CD4-positive, alpha-beta T cell treated with Interleukin-17A for 1 hour (primary cell): ENCODE measurements at regions not wholly inside any gene's neighbourhood (a gene's known extent, or its start where the extent isn't known, plus 50 kb on each side); places are given as distances from the start of the nearest gene placed in this dataset.
"Not testable (repeated sequence)": the region's sequence is repeated elsewhere in the genome, so short reads cannot be mapped to it uniquely, and the experiment has no call there.

ENCODE experiments used
- DNase-seq: peaks from one replicate; pipeline ENCODE4 v3.0.0-alpha.2; 2020

GRCh38 chr16:18263046-18263445 lies 73.5 kb downstream of the NPIPA8 start:
- DNase-seq, result not testable (repeated sequence)

- DNase-seq, result not testable (repeated sequence)
These were observed 74.7 kb downstream of the NPIPA8 start for GRCh38 chr16:18261848-18262247.

GRCh38 chr16:18259496-18260176 lies 76.9 kb downstream of the NPIPA8 start:
- DNase-seq, result not testable (repeated sequence)

GRCh38 chr16:18252943-18253342 lies 83.6 kb downstream of the NPIPA8 start:
- DNase-seq, result not testable (repeated sequence)

DNA sequence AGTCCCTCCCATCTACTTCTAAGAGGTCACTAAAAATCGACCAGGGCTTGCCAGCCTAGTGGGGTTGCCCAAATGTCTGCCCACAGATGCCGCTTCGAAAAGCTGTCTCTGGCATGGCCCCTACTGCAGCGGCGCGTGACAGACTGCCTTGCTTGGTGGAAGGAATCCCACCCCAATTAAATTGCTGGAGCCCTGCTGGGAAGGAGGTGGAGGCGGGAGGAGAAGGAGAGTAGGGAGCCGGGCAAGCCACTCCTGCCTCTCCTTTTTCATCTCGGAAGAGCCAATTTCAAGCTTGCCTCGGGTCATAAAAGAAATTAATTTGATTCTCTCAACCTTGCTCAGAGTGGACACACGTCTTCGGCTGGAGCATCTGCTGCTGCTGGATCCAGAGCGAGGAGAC lies 106.0 kb downstream of the NPIPA8 start:
- not testable (repeated sequence) for DNase-seq

DNA sequence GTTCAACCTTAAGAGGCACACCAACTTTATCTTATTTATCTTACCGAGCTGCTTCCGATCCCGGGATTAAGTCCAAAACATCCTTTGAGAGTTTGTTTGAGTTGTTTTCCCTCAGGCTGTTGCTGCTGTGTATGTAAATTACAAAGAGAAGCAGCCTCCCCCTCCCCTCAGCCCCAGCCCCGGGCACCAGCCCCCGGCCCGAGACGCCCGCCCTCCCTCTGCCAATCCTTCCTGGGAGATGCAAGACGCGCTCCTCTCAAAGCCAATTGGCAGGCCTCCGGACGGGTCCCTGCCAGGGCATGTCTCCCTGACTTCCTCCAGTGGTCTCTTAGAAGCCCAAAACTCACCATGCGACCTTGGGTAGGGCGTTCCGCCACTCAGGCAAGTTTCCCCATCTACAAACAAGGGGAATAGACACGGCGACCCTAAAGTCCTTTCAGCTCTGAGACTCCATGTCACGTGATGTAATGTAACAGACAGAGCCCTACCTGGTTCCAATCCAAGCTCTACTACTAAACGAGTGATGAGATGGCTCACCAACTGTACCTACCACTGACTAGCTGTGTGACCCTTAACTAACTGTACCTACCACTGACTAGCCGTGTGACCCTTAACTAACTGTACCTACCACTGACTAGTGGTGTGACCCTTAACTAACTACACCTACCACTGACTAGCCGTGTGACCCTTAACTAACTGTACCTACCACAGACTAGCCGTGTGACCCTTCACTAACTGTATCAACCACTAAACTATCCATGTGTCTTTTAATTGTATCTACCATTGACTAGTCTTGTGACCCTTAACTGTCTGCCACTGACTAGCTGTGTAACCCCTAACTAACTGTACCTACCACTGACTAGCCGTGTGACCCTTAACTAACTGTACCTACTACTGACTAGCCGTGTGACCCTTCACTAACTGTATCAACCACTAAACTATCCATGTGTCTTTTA lies 114.2 kb downstream of the NPIPA8 start:
- not testable (repeated sequence) for DNase-seq

DNA sequence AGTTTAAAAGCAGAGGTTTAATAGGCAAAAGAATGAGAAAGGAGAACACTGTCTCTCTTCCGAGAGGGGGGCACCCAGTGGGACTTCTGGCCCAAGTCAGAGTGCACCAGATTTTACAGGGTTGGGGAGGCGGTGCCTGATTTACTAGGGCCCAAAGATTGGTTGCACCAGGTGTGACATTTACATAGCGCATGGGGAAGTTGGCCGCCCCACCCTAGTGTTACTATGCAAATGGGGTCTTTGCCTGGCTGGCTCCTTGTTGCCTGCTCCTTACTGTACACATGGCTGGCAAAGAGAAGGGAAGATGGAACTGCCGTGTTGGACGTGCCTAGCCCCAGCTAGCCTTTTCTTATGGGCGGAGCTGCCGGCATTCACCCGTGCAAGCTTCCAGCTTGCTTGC lies 118.8 kb downstream of the NPIPA8 start:
- DNase-seq, result not testable (repeated sequence)

DNA sequence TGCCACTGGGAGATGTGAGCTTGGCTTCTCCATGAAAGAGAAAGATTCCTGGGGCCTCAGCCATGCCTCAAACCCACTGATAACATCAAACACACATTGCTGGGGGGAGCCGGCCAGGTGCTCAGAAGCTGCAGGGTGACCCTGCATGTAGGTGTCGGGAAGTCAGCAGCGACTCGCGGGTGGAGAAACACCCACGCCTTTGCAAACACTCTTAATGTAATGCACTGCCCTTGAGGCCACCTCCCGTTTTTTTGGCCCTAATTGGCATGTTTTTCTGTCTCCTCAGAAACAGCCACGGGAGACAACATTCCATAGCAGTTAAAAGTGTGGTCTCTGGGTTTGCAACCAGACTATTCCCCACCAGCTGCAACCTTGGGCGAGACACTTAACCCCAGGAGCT lies 119.7 kb downstream of the NPIPA8 start:
- DNase-seq, result not testable (repeated sequence)

DNA sequence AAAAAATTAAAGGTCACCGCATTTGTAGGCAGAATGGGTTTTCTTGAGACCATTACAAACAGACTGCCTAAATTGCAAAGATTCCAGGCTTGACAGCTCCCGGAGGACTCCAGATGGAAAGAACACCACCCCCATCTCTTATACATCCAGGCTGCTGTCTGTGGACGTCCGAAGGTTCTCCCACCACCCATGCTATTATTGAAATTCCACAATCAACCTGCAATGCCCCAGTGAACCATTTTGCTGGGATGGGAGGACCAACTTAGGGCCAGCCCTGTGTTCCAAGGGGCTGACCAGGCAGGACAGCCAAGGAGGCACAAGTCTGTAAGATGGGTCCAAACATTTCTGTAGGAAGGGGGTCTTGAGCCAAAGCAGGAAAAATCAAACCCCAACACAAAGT lies 122.7 kb downstream of the NPIPA8 start:
- DNase-seq, result not testable (repeated sequence)

DNA sequence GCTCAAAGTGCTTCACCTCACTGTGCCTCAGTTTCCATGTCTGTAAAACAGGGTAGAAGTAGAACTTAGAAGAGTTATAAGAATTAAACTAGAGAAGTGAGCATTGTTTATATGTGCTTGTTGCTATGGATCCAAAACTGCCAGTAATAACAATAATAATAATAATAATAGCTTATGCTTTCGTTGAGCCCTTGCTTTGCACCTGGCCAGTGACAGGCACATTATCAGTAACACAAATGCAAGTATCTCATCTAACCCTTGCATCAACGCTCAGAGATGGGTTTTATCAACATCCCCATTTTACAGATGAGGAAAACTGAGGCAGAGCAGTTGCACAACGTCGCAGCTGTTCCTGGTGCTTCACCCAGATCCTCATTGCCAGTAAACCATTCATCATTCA lies 125.0 kb downstream of the NPIPA8 start:
- DNase-seq, result not testable (repeated sequence)

GRCh38 chr16:18204786-18205185 lies 131.8 kb downstream of the NPIPA8 start:
- not testable (repeated sequence) for DNase-seq

DNA sequence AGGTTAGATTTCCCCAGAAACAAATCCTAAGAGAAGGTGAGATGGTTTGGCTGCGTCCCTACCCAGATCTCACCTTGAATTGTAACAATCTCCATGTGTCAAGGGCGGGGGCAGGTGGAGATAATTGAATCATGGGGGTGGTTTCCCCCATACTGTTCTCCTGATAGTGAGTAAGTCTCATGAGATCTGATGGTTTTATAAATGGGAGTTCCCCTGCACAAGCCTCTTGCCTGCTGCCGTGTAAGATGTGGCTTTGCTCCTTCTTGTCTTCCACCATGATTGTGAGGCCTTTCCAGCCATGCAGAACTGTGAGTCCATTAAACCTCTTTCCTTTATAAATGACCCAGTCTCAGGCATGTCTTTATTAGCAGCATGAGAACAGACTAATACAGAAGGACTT lies 132.2 kb downstream of the NPIPA8 start:
- not testable (repeated sequence) for DNase-seq

- not testable (repeated sequence) for DNase-seq
These were observed 135.0 kb downstream of the NPIPA8 start for GRCh38 chr16:18201511-18201910.

- DNase-seq, result not testable (repeated sequence)
These were observed 144.1 kb downstream of the NPIPA8 start for GRCh38 chr16:18192389-18192788.

DNA sequence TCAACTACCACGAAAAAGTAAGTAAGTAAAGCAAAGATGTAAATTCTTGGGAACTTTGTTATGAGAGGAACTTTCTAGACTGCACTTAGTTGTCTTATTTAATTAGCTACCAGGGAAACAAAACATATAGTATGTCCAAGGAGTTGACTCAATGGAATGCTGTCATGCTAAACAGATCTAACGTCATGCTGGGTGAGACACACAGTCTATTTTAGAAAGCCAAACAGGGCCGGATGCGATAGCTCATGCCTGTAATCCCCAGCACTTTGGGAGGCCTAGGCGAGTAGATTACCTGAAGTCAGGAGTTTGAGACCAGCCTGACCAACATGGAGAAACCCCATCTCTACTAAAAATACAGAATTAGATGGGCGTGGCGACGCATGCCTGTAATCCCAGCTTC lies 146.4 kb downstream of the NPIPA8 start:
- DNase-seq, result not testable (repeated sequence)

DNA sequence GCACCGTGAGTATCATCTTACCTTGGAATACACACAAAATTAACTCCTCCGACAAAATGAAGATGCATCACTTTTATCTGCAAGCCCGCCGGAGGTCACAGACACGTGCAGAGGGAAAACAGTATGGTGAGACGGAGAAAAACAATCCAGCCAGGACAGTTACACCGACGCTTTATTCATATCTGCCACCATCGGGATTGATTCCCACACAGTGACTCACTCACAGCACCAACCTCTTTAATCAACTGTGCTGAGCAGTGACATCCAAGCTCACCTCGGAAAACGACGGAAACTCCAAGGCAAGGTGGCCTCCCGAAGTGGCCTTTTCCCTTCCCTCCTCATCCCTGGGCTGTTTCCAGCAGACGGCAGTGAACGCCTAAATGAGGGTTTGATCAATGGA lies 151.8 kb downstream of the NPIPA8 start:
- not testable (repeated sequence) for DNase-seq

DNA sequence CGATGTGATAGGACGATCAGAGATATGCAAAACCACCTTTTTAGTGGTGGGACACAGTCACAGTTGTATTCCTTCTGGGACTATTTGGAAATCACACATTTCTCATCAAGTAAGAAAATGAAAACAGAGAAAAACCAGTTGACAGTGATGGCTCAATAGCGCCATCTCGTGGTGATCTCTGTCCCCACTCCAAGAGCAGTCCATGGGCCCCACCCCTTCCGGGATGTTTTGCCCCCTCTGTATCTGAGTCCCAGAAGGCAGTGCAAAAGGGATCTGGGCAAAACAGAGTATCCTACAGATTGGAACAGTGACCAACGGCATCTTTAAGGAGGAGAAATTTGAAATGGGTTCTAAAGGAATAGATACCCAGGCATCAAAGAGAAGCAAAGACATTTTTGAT lies 155.5 kb downstream of the NPIPA8 start:
- not testable (repeated sequence) for DNase-seq

DNA sequence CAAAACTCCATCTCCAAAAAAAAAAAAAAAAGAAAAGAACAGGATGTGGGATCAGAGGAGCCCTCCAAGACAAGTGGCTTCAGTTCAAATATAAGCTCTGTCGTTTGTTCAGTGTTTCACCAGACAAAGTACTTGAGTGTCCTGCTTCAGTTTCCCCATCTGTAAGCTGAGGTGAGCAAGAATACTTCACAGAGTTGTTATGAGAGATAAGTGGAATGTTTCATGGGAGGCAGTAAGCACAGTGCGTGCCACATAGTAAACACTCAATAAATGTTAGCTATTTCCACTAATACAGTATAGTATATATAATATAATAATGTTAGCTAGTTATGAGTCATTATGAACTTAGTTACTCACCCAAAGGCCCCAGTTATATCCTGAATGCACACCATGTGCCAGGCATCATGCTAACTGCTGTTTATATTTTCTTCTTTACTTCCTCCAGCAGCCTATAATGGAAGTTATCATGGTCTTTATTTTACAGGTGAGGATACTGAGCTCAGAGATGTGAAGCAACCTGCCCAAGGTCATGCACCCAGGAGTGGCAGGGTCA lies 162.5 kb downstream of the NPIPA8 start:
- DNase-seq, result not testable (repeated sequence)

DNA sequence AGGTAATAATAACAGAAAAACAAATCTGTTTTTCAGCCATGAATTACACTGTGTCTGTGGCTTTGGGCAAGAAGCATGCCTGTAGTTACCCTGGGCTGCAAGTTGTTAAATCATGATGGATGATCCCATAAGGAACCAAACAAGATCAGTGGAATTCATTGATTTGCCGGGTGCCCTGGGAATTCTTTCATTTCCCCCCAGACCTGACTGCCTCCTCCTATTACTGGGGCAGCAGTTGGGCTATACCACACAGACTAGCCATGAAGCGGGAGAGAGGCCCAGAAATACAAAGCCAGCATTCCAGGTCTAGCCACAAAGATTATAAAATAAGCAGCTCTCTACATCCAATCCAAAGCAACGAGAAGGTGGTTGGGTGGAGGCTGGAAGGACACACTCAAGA lies 174.2 kb downstream of the NPIPA8 start:
- not testable (repeated sequence) for DNase-seq

GRCh38 chr16:18161224-18161623 lies 175.3 kb downstream of the NPIPA8 start:
- DNase-seq, result not testable (repeated sequence)

GRCh38 chr16:18159185-18159584 lies 177.4 kb downstream of the NPIPA8 start:
- DNase-seq, result not testable (repeated sequence)

DNA sequence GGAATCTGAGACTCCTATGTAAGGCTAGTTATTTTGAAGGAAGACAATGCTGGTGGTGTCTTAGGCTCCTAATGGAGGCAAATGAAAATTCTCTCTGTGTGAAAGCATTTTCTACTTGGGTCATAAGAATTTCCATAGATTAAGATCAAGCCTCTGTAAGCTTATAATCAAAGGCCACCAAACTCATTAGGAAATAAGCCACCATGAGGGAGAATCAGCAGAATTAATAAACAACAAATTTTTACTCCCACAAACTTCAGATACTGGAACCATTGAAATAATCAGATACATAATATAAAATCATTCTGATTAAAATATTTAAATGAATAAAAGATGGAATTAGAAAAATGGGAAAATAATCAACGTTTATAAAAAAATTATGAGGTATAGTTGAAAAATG lies 178.7 kb downstream of the NPIPA8 start:
- not testable (repeated sequence) for DNase-seq

GRCh38 chr16:18152832-18153231 lies 183.7 kb downstream of the NPIPA8 start:
- DNase-seq, result not testable (repeated sequence)
